NCI-H146 treated with DMSO at 0.1 percent for 48 hours (cell line): ENCODE measurements at regions not wholly inside any gene's neighbourhood (a gene's known extent, or its start where the extent isn't known, plus 50 kb on each side); places are given as distances from the start of the nearest gene placed in this dataset.
A peak's percentile ranks its signal among the peaks of the same experiment; 100 is the strongest.

Experiments used
- DNase-seq: peaks from one replicate; lab custom pipeline; 2025; ENCODE audit not compliant: unreplicated experiment; lab: John Stamatoyannopoulos, UW

- DNase-seq: no peak
Observed at GRCh38 chr2:18325118-18325517, 235.3 kb downstream of the RDH14 start.

- DNase-seq: no peak
Observed at GRCh38 chr2:18319987-18320386, 240.5 kb downstream of the RDH14 start.

GRCh38 chr2:18317017-18317416 is 243.4 kb downstream of the RDH14 start:
- no peak for DNase-seq

- no peak for DNase-seq
Observed at GRCh38 chr2:18312818-18313217, 247.6 kb downstream of the RDH14 start.

- DNase-seq: peak; percentile 7
Observed at GRCh38 chr2:18311420-18312195, 248.8 kb downstream of the RDH14 start.

- DNase-seq: no peak
Observed at GRCh38 chr2:18309627-18310026, 250.8 kb downstream of the RDH14 start.

- DNase-seq: no peak
Observed at GRCh38 chr2:18309188-18309587, 251.3 kb downstream of the RDH14 start.

GRCh38 chr2:18304849-18305248 is 255.6 kb downstream of the RDH14 start:
- no peak for DNase-seq

- DNase-seq: no peak
Observed at GRCh38 chr2:18301421-18302139, 258.9 kb downstream of the RDH14 start.

GRCh38 chr2:18299423-18300212 is 260.8 kb downstream of the RDH14 start:
- no peak for DNase-seq

- no peak for DNase-seq
Observed at GRCh38 chr2:18297534-18298058, 262.9 kb downstream of the RDH14 start.

- no peak for DNase-seq
Observed at GRCh38 chr2:18290386-18290785, 270.1 kb downstream of the RDH14 start.

- DNase-seq: no peak
Observed at GRCh38 chr2:18286897-18287296, 273.6 kb downstream of the RDH14 start.

GRCh38 chr2:18284331-18284730 is 276.1 kb downstream of the RDH14 start:
- DNase-seq: no peak

- no peak for DNase-seq
Observed at GRCh38 chr2:18282026-18282425, 278.4 kb downstream of the RDH14 start.

GRCh38 chr2:18276583-18277075 is 283.8 kb downstream of the RDH14 start:
- no peak for DNase-seq

- DNase-seq: no peak
Observed at GRCh38 chr2:18273205-18273604, 287.2 kb downstream of the RDH14 start.

- DNase-seq: no peak
Observed at GRCh38 chr2:18272148-18272494, 288.3 kb downstream of the RDH14 start.

GRCh38 chr2:18271370-18272147 is 288.9 kb downstream of the RDH14 start:
- no peak for DNase-seq

- DNase-seq: no peak
Observed at GRCh38 chr2:18268400-18268799, 292.1 kb downstream of the RDH14 start.

- DNase-seq: no peak
Observed at GRCh38 chr2:18267501-18267900, 293.0 kb downstream of the RDH14 start.
